ENCODE measurements at regions not wholly inside any gene's neighbourhood (a gene's known extent, or its start where the extent isn't known, plus 50 kb on each side); places are given as distances from the start of the nearest gene placed in this dataset.

DNA sequence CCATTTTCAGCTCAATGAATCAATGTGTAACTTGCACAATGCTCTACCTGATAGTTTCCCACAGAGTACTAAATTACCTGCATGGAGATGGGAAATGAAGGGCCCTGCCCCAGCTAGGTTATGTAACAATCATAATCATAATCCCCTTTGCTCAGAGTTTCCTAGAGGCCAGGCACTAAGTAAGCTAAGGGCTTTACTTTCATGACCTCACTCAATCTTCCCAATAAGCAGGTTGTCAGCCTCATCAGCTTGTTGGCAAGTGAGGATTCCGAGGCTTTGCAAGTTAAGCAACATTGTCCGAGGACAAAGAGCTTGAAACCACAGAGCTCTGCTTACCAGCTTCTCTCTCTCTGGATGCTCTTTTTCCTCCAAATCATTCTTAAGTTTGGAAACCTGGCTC, 64.1 kb upstream of the NTPCR start:
- TF ChIP-seq EZH2 (IDR thresholded peaks at IDR 0.05) (no peak), FOXP2 (optimal IDR thresholded peaks at IDR 0.05; ENCODE audit: control extremely low read depth, extremely low read length, insufficient read depth) (no peak), POLR2AphosphoS5 (IDR thresholded peaks at IDR 0.05; ENCODE audit: borderline replicate concordance, low read depth, low read length) (no peak)
- Histone ChIP-seq H3K9ac (ENCODE audit: insufficient read length) (no peak overlapping the region), H3K27ac (no peak overlapping the region), H3K9me3 (ENCODE audit: low read depth, low read length) (no peaks in the 10 kb centered on the region), H3K4me3 (no peak overlapping the region), H3K36me3 (ENCODE audit: insufficient read depth, low read length) (no peaks in the 10 kb centered on the region)
- DNase-seq (ENCODE audit: low read depth, low spot score): no peak

DNA sequence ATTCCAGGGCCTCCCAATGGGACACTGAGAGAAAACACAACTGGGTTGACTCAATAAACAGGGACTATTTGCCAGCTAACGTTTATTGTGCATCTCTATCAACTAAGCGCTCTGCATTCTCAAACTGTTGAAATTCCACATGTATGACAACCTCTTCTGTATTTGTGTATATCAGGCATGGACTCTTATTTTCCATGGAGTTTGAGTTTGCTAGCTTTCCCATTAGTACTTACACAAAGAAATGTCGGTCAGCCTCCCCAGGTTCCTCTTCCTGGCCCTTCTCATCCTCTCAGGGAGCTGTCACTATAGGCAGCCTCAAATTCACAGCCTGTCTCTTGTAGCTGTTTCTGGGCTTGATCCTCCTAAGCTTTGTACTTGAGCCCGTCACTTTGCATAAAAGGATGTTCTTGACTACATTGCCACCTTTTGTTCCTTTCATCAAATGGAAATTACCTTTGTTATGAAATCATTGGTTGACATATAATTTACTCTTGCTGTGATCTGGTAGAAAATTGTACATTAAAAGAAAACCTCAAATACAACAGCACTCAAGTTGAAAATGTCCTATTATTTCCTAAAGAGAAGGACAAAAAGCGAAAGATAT, 60.0 kb upstream of the NTPCR start:
- Histone ChIP-seq H3K4me3 (no peak overlapping the region), H3K9ac (ENCODE audit: insufficient read length) (no peak overlapping the region), H3K36me3 (ENCODE audit: insufficient read depth, low read length) (no peaks in the 10 kb centered on the region), H3K9me3 (ENCODE audit: low read depth, low read length) (no peaks in the 10 kb centered on the region), H3K27ac (no peak overlapping the region)
- no peak for DNase-seq (ENCODE audit: low read depth, low spot score)
- no peak for TF ChIP-seq POLR2AphosphoS5 (IDR thresholded peaks at IDR 0.05; ENCODE audit: borderline replicate concordance, low read depth, low read length)
- no peak for TF ChIP-seq FOXP2 (optimal IDR thresholded peaks at IDR 0.05; ENCODE audit: control extremely low read depth, extremely low read length, insufficient read depth)
- no peak for TF ChIP-seq EZH2 (IDR thresholded peaks at IDR 0.05)

DNA sequence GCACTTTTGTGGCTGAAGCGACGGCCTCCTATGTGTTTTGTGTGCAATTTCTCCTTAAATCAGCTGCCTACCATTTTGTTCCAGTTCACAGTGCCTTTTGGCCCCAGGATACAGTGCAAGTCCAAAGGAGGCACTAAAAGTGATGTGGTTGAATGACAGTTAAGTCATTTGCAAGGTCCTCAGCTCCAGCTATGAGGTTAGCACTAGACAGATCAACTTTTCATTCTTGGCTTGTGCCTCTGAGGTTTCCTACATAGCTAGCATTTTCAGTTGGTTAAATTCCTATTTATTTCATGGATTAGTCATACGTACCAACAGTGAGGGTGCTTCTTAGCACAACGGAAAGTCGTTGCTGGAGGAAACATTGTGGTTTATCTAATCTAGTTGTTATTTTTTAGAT, 59.3 kb upstream of the NTPCR start:
- Histone ChIP-seq H3K36me3 (ENCODE audit: insufficient read depth, low read length) (no peaks in the 10 kb centered on the region), H3K9me3 (ENCODE audit: low read depth, low read length) (no peaks in the 10 kb centered on the region), H3K9ac (ENCODE audit: insufficient read length) (no peak overlapping the region), H3K4me3 (no peak overlapping the region), H3K27ac (no peak overlapping the region)
- no peak for DNase-seq (ENCODE audit: low read depth, low spot score)
- TF ChIP-seq POLR2AphosphoS5 (IDR thresholded peaks at IDR 0.05; ENCODE audit: borderline replicate concordance, low read depth, low read length): no peak
- TF ChIP-seq FOXP2 (optimal IDR thresholded peaks at IDR 0.05; ENCODE audit: control extremely low read depth, extremely low read length, insufficient read depth): no peak
- TF ChIP-seq EZH2 (IDR thresholded peaks at IDR 0.05): no peak

DNA sequence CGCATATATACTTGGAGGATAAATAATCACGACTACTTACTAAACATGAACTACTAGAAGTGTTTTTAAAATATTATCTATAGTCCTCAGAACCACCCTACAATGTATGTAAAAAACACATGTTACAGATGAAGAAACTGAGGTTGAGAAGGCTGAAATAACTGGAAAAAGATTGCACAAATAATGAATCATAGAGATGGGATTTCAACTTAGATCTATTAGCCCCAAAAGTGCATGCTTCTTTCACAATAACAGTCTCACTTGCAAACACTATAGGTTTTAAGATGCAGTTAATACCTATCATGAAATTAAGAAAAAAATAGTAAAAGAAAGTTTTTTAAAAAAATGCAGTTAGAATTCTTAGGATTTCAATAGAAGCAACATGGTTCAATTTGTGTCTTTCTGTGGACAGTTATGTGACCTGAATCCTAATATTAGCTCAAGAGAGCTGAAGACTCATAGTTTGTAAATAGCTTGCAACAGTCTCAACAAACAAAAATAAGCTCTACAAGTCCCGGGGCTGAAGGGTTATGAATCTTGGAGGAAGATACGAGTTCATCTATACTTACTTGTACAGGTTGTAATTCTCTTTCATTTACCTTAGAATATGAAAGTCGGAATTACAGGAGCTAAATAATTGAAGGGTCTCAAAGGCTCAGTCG, 58.6 kb upstream of the NTPCR start:
- Histone ChIP-seq H3K9me3 (ENCODE audit: low read depth, low read length) (no peaks in the 10 kb centered on the region), H3K9ac (ENCODE audit: insufficient read length) (no peak overlapping the region), H3K4me3 (no peak overlapping the region), H3K27ac (no peak overlapping the region), H3K36me3 (ENCODE audit: insufficient read depth, low read length) (no peaks in the 10 kb centered on the region)
- TF ChIP-seq POLR2AphosphoS5 (IDR thresholded peaks at IDR 0.05; ENCODE audit: borderline replicate concordance, low read depth, low read length) (no peak), EZH2 (IDR thresholded peaks at IDR 0.05) (no peak)
- no peak for DNase-seq (ENCODE audit: low read depth, low spot score)

DNA sequence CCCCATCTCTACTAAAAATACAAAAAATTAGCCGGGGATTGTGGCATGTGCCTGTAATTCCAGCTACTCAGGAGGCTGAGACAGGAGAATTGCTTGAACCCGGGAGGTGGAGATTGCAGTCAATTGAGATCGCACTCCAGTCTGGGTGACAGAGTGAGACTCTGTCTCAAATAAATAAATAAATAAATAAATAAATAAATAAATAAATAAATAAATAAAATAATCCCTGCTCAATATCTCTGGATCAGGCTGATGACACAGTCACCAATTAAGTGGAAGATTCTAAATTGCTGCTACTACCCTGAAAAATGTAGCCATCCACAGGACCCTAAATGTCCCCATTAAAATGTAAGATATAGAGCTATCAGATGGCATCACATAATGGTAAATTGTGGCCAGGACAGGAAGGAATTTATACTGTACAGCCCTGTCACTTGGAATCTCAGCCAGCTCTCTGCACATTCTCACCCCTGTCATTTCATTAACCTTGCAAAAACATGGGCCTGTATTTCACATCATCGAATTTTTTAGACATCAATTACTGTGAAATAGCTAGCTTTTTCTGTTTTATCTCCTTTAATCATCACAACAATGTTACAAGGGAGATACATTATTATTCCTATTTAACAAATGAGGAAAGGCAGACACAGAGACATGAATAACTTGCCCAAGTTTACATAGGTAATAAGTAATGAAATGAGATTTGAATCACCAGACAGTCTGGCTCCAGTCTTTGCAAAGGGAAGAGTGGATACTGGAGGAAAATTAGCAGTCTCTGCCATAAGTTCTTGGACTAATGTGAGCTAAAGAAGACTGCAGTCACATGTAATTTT, 56.7 kb upstream of the NTPCR start:
- Histone ChIP-seq H3K9ac (ENCODE audit: insufficient read length) (no peak overlapping the region), H3K36me3 (ENCODE audit: insufficient read depth, low read length) (no peaks in the 10 kb centered on the region), H3K4me3 (no peak overlapping the region), H3K9me3 (ENCODE audit: low read depth, low read length) (no peaks in the 10 kb centered on the region), H3K27ac (no peak overlapping the region)
- DNase-seq (ENCODE audit: low read depth, low spot score): no peak
- no peak for TF ChIP-seq FOXP2 (optimal IDR thresholded peaks at IDR 0.05; ENCODE audit: control extremely low read depth, extremely low read length, insufficient read depth)
- TF ChIP-seq EZH2 (IDR thresholded peaks at IDR 0.05): no peak
- no peak for TF ChIP-seq POLR2AphosphoS5 (IDR thresholded peaks at IDR 0.05; ENCODE audit: borderline replicate concordance, low read depth, low read length)

DNA sequence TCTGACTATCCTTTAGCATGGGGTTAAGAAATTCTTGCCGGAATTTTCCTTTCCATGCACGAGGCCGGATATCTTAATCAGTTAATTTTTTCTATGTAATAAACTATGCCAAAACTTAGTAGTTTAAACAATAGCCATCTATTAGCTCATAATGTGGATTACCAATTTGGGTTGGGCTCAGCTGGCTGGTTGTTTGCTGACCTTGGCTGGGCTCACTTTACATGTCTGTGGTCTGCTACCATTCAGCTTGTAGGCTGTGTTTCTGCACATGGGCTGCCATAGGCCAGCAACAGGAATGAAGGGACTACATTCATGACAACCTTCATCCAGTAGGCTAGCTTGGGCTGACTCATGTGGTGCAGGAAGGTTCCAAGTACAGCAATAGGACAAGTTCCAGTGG, 56.0 kb upstream of the NTPCR start:
- no peak overlapping the region for H3K4me3 ChIP-seq
- TF ChIP-seq POLR2AphosphoS5 (IDR thresholded peaks at IDR 0.05; ENCODE audit: borderline replicate concordance, low read depth, low read length) (no peak), EZH2 (IDR thresholded peaks at IDR 0.05) (no peak), FOXP2 (optimal IDR thresholded peaks at IDR 0.05; ENCODE audit: control extremely low read depth, extremely low read length, insufficient read depth) (no peak)
- no peak overlapping the region for H3K9ac ChIP-seq (ENCODE audit: insufficient read length)
- H3K36me3 ChIP-seq (ENCODE audit: insufficient read depth, low read length): no peaks in the 10 kb centered on the region
- H3K27ac ChIP-seq: no peak overlapping the region
- no peak for DNase-seq (ENCODE audit: low read depth, low spot score)
- no peaks in the 10 kb centered on the region for H3K9me3 ChIP-seq (ENCODE audit: low read depth, low read length)

DNA sequence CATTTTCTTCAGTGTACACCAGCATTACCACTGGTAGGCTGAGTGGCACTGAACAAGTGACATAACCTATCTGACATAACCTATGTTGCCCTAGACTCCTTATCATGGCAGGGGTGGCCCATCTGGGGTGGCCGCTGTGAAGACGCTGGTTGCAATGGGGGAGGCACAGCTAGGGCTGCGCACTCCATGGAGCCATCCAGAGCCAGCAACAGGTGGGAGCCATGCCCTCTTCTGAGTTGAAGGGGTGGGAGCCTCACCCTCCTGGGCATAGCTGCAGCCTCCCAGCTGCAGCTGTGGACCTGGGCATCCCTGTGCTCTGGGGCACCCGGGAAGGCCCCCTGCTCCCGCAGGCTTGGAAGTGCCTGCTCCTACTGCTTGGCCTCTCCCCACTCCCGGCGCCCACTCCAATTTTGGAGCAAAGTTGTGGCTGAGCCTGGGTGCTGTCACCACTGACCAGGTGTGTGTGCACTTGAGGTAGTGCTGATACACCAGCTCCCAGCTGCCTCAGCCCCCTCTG, 52.4 kb upstream of the NTPCR start:
- H3K9ac ChIP-seq (ENCODE audit: insufficient read length): no peak overlapping the region
- TF ChIP-seq EZH2 (IDR thresholded peaks at IDR 0.05): no peak
- TF ChIP-seq FOXP2 (optimal IDR thresholded peaks at IDR 0.05; ENCODE audit: control extremely low read depth, extremely low read length, insufficient read depth): no peak
- TF ChIP-seq POLR2AphosphoS5 (IDR thresholded peaks at IDR 0.05; ENCODE audit: borderline replicate concordance, low read depth, low read length): no peak
- no peaks in the 10 kb centered on the region for H3K36me3 ChIP-seq (ENCODE audit: insufficient read depth, low read length)
- no peaks in the 10 kb centered on the region for H3K9me3 ChIP-seq (ENCODE audit: low read depth, low read length)
- DNase-seq (ENCODE audit: low read depth, low spot score): no peak
- H3K27ac ChIP-seq: no peak overlapping the region
- H3K4me3 ChIP-seq: no peak overlapping the region

DNA sequence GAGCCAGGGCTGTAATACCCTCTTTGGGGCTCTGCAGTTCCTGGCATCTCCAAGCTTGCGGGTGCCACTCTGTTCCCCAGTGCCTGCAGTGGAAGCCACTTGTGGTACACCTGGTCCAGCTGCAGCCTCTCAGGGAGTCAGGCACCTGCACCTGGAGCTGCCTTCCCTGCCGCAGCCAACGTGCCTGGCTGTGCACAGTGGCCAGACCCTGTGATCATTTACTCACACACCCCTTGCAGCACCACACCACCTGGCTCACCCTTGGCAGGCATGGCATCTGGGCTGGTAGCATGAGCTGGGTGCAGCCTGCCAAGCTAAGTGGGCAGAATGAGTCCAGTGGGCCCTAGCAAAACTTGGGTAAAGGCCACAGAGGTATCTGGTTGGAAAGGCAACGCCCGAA, 51.1 kb upstream of the NTPCR start:
- H3K27ac ChIP-seq: no peak overlapping the region
- no peak for DNase-seq (ENCODE audit: low read depth, low spot score)
- H3K4me3 ChIP-seq: no peak overlapping the region
- no peaks in the 10 kb centered on the region for H3K36me3 ChIP-seq (ENCODE audit: insufficient read depth, low read length)
- no peaks in the 10 kb centered on the region for H3K9me3 ChIP-seq (ENCODE audit: low read depth, low read length)
- TF ChIP-seq FOXP2 (optimal IDR thresholded peaks at IDR 0.05; ENCODE audit: control extremely low read depth, extremely low read length, insufficient read depth) (no peak), POLR2AphosphoS5 (IDR thresholded peaks at IDR 0.05; ENCODE audit: borderline replicate concordance, low read depth, low read length) (no peak)
- H3K9ac ChIP-seq (ENCODE audit: insufficient read length): no peak overlapping the region
